ENCODE measurements at regions not wholly inside any gene's neighbourhood (a gene's known extent, or its start where the extent isn't known, plus 50 kb on each side); places are given as distances from the start of the nearest gene placed in this dataset.

DNA sequence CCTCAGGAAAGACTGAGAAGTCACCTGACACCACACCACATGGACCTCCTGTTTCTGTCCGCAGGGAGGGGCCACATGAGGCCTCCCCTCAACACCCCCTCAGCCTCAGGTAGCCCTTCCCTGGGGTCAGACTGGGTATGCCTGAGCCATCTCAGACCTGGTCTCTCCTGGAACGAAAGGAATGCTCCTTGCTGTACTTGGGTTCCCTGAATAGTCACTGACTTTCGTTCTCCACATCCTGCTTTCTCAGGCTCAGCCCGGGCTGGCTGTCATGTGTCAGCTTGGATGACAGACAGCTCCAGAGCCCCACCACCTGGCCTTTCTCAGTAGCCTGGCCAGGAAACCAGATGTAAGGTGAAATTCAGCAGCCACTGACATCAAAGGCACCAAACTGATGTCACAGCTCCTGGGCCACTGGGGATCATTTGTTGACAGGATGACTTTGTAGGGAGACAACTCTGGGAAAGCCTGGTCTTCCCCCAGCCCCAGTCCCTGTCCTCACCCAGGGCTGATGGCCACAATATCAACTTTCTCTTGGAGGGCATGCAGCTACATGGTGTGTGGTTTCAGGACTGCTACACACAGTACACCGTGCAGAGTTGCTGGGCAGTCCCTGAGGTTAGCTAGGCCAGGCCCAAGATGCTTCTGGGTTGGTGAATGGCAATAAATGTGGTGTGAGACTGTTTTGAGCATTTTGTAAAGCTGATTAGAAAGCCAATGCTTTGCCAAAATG is 141.4 kb upstream of the MRPS22 start:
- Histone ChIP-seq H3K9ac (ENCODE audit: control insufficient read depth, insufficient read depth, low read length) (no peak overlapping the region), H3K4me3 (no peak overlapping the region), H3K4me2 (ENCODE audit: control insufficient read depth, insufficient read depth) (0 out of 2 replicates have a peak overlapping the region, but pooled peaks have one; percentile 4), H3K79me2 (ENCODE audit: control insufficient read depth, insufficient read depth, low read length) (no peaks in the 10 kb centered on the region), H2AFZ (ENCODE audit: control insufficient read depth, low read depth, low read length) (peak overlapping the region; percentile 72), H3K27me3 (replicated peaks in 1 of 2; ENCODE audit: control insufficient read depth in 2 of 2, insufficient read depth in 2 of 2, low read length in 1 of 2) (no peaks in the 10 kb centered on the region), H3K9me3 (replicated peaks; ENCODE audit: control insufficient read depth, insufficient read depth, low read length) (no peaks in the 10 kb centered on the region; the same call in 2 of the 3 replicates), H4K20me1 (ENCODE audit: control insufficient read depth, insufficient read depth) (no peaks in the 10 kb centered on the region), H3K4me1 (ENCODE audit: control insufficient read depth, insufficient read depth, low read length) (peaks cover 5% of the 10 kb centered on the region; the same call in 1 of the 2 replicates), H3K27ac (ENCODE audit: control insufficient read depth, insufficient read depth) (no peak overlapping the region), H3K36me3 (ENCODE audit: control insufficient read depth in 2 of 2, insufficient read depth in 2 of 2, low read length in 1 of 2) (no peaks in the 10 kb centered on the region)
- intact Hi-C loops (cut with micrococcal nuclease; ENCODE audit: unreplicated experiment): loop anchor here (5.0 kb wide), 2 partner anchors 90 to 260 kb away; no protein-coding TSS in a partner anchor
- BruUV-seq (replicated peaks): no TSS peak
- CTCF ChIA-PET: interaction anchor here (0.7 to 1.9 kb wide), 3 partner anchors 91 to 266 kb away, joined by 3 to 8 read pairs (median 3); no protein-coding TSS in a partner anchor
- FAIRE-seq (no peak), DNase-seq (ENCODE audit: low read depth, low spot score) (no peak), ATAC-seq (peak; percentile 82)
- POLR2A ChIA-PET: no interaction called here
- SMC1A ChIA-PET (ENCODE audit: uncharacterized antibody, unreplicated experiment): interaction anchor here (0.9 to 1.3 kb wide), 2 partner anchors 14 to 266 kb away, joined by 4 read pairs; no protein-coding TSS in a partner anchor
- 0 out of 2 replicates have a peak, but pooled peaks have one; percentile 10 for TF ChIP-seq IKZF1 (conservative IDR thresholded peaks at IDR 0.05)
- TF ChIP-seq, protein P1, sequence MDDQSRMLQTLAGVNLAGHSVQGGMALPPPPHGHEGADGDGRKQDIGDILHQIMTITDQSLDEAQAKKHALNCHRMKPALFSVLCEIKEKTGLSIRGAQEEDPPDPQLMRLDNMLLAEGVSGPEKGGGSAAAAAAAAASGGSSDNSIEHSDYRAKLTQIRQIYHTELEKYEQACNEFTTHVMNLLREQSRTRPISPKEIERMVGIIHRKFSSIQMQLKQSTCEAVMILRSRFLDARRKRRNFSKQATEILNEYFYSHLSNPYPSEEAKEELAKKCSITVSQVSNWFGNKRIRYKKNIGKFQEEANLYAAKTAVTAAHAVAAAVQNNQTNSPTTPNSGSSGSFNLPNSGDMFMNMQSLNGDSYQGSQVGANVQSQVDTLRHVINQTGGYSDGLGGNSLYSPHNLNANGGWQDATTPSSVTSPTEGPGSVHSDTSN (IDR thresholded peaks at IDR 0.05; ENCODE audit: insufficient replicate concordance, low read depth, low read length): peak; percentile 78
- TF ChIP-seq EED (IDR thresholded peaks at IDR 0.05; ENCODE audit: low read depth): peak; percentile 10; the same call in 1 of the 2 replicates
- TF ChIP-seq SMC3 (IDR thresholded peaks at IDR 0.05; ENCODE audit: borderline replicate concordance, low read length): peak; percentile 41; the same call in 1 of the 2 replicates
- TF ChIP-seq, protein P2, sequence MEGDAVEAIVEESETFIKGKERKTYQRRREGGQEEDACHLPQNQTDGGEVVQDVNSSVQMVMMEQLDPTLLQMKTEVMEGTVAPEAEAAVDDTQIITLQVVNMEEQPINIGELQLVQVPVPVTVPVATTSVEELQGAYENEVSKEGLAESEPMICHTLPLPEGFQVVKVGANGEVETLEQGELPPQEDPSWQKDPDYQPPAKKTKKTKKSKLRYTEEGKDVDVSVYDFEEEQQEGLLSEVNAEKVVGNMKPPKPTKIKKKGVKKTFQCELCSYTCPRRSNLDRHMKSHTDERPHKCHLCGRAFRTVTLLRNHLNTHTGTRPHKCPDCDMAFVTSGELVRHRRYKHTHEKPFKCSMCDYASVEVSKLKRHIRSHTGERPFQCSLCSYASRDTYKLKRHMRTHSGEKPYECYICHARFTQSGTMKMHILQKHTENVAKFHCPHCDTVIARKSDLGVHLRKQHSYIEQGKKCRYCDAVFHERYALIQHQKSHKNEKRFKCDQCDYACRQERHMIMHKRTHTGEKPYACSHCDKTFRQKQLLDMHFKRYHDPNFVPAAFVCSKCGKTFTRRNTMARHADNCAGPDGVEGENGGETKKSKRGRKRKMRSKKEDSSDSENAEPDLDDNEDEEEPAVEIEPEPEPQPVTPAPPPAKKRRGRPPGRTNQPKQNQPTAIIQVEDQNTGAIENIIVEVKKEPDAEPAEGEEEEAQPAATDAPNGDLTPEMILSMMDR (IDR thresholded peaks at IDR 0.05 in 2 of 3, conservative IDR thresholded peaks at IDR 0.05 in 1 of 3; ENCODE audit: control insufficient read depth in 2 of 3, extremely low read depth in 1 of 3, insufficient read depth in 1 of 3, low read depth in 3 of 3, low read length in 3 of 3): peak; percentile 15 to 49 (median 27); a peak in 3 of 6 replicates
- TF ChIP-seq, protein P3, sequence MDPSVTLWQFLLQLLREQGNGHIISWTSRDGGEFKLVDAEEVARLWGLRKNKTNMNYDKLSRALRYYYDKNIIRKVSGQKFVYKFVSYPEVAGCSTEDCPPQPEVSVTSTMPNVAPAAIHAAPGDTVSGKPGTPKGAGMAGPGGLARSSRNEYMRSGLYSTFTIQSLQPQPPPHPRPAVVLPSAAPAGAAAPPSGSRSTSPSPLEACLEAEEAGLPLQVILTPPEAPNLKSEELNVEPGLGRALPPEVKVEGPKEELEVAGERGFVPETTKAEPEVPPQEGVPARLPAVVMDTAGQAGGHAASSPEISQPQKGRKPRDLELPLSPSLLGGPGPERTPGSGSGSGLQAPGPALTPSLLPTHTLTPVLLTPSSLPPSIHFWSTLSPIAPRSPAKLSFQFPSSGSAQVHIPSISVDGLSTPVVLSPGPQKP (IDR thresholded peaks at IDR 0.05; ENCODE audit: low read depth, low read length): no peak
- TF ChIP-seq, protein P4, sequence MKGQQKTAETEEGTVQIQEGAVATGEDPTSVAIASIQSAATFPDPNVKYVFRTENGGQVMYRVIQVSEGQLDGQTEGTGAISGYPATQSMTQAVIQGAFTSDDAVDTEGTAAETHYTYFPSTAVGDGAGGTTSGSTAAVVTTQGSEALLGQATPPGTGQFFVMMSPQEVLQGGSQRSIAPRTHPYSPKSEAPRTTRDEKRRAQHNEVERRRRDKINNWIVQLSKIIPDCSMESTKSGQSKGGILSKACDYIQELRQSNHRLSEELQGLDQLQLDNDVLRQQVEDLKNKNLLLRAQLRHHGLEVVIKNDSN (IDR thresholded peaks at IDR 0.05; ENCODE audit: borderline replicate concordance, extremely low read length, insufficient read depth, low read depth, low read length): no peak
- TF ChIP-seq RAD21 (IDR thresholded peaks at IDR 0.05; ENCODE audit: insufficient read depth, low read depth, low read length): peak; percentile 54
- TF ChIP-seq, protein P5, sequence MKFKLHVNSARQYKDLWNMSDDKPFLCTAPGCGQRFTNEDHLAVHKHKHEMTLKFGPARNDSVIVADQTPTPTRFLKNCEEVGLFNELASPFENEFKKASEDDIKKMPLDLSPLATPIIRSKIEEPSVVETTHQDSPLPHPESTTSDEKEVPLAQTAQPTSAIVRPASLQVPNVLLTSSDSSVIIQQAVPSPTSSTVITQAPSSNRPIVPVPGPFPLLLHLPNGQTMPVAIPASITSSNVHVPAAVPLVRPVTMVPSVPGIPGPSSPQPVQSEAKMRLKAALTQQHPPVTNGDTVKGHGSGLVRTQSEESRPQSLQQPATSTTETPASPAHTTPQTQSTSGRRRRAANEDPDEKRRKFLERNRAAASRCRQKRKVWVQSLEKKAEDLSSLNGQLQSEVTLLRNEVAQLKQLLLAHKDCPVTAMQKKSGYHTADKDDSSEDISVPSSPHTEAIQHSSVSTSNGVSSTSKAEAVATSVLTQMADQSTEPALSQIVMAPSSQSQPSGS (IDR thresholded peaks at IDR 0.05; ENCODE audit: low read length): no peak
- no peak for TF ChIP-seq BCL11A (IDR thresholded peaks at IDR 0.05; ENCODE audit: low read depth, low read length)
- TF ChIP-seq, protein P6, sequence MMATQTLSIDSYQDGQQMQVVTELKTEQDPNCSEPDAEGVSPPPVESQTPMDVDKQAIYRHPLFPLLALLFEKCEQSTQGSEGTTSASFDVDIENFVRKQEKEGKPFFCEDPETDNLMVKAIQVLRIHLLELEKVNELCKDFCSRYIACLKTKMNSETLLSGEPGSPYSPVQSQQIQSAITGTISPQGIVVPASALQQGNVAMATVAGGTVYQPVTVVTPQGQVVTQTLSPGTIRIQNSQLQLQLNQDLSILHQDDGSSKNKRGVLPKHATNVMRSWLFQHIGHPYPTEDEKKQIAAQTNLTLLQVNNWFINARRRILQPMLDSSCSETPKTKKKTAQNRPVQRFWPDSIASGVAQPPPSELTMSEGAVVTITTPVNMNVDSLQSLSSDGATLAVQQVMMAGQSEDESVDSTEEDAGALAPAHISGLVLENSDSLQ (IDR thresholded peaks at IDR 0.05): peak; percentile 87
- whole genome bisulfite sequencing (ENCODE audit: insufficient coverage, insufficient replicate concordance, low lambda C conversion rate, missing lambda C conversion rate): 5% methylated on average over 5 of the region's 5 CpGs
- in situ Hi-C loops (cut with MboI): no loop called here
- RAD21 ChIA-PET (ENCODE audit: unreplicated experiment): interaction anchor here (0.7 to 2.0 kb wide), 2 partner anchors 91 to 266 kb away, joined by 3 to 9 read pairs; no protein-coding TSS in a partner anchor

All from GM12878 (cell line).